ENCODE measurements at regions not wholly inside any gene's neighbourhood (a gene's known extent, or its start where the extent isn't known, plus 50 kb on each side); places are given as distances from the start of the nearest gene placed in this dataset.
"Not testable (repeated sequence)": the region's sequence is repeated elsewhere in the genome, so short reads cannot be mapped to it uniquely, and the experiment has no call there.

DNA sequence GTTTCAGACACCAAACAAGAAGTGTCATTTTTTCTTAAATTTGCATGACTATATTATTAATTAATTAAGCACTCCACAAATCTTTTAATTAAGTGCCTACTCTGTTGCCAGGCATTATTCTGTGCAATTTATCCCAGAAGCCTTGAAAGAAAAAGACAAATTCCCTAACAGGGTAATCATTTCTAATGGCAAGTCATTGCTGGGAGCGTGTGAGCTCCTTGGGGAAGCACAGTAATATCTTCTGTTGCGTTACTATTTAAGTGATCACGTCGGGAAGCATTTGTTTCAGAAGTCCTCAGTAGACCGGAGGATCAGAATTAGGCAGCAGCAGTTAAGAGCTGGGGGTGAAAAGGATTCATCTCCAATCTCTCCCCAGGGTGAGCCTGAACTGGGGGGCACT is 276.8 kb upstream of the RNF32 start:
- 89% methylated on average over 5 of the region's 5 CpGs for WGBS
- Histone ChIP-seq H3K4me3 (no peak overlapping the region), H3K4me1 (replicated peaks) (no peaks in the 10 kb centered on the region), H3K9me3 (no peaks in the 10 kb centered on the region), H3K27ac (no peak overlapping the region), H3K27me3 (replicated peaks; ENCODE audit: insufficient read depth) (no peaks in the 10 kb centered on the region), H3K36me3 (no peaks in the 10 kb centered on the region)
- TF ChIP-seq, protein P1, sequence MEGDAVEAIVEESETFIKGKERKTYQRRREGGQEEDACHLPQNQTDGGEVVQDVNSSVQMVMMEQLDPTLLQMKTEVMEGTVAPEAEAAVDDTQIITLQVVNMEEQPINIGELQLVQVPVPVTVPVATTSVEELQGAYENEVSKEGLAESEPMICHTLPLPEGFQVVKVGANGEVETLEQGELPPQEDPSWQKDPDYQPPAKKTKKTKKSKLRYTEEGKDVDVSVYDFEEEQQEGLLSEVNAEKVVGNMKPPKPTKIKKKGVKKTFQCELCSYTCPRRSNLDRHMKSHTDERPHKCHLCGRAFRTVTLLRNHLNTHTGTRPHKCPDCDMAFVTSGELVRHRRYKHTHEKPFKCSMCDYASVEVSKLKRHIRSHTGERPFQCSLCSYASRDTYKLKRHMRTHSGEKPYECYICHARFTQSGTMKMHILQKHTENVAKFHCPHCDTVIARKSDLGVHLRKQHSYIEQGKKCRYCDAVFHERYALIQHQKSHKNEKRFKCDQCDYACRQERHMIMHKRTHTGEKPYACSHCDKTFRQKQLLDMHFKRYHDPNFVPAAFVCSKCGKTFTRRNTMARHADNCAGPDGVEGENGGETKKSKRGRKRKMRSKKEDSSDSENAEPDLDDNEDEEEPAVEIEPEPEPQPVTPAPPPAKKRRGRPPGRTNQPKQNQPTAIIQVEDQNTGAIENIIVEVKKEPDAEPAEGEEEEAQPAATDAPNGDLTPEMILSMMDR (IDR thresholded peaks at IDR 0.05): no peak
- TF ChIP-seq POLR2A (IDR thresholded peaks at IDR 0.05) (no peak), POLR2AphosphoS5 (IDR thresholded peaks at IDR 0.05) (no peak)
- intact Hi-C loops (cut with DNase I): no loop called here
- DNase-seq (ENCODE audit: low spot score): no peak

DNA sequence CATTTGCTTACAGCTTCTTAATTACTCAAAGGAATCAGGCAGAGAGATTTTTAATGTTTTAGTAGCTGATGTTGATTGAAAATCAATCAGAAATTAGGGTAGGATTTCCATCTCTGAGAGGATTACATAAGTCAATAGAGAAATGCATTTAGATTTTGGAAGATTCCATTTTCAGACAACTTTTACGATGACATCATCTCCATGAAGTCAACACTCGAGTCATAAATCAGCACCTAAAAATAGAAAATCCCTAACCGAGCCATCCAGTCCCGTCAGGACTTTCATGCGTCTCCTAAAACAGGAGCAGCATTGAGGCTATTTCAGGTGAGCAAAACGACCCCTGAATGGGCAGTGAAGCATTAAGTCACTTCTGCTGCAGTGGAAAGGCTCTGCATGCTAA is 279.7 kb upstream of the RNF32 start:
- no peak for DNase-seq (ENCODE audit: low spot score)
- intact Hi-C loops (cut with DNase I): no loop called here
- H3K4me3 ChIP-seq: no peak overlapping the region
- H3K4me1 ChIP-seq (replicated peaks): no peaks in the 10 kb centered on the region
- H3K36me3 ChIP-seq: no peaks in the 10 kb centered on the region
- TF ChIP-seq POLR2A (IDR thresholded peaks at IDR 0.05) (no peak), POLR2AphosphoS5 (IDR thresholded peaks at IDR 0.05) (no peak)
- TF ChIP-seq, protein P1 (IDR thresholded peaks at IDR 0.05): no peak
- no peak overlapping the region for H3K27ac ChIP-seq
- 76% methylated on average over 6 of the region's 6 CpGs for WGBS
- H3K27me3 ChIP-seq (replicated peaks; ENCODE audit: insufficient read depth): no peaks in the 10 kb centered on the region
- no peaks in the 10 kb centered on the region for H3K9me3 ChIP-seq

DNA sequence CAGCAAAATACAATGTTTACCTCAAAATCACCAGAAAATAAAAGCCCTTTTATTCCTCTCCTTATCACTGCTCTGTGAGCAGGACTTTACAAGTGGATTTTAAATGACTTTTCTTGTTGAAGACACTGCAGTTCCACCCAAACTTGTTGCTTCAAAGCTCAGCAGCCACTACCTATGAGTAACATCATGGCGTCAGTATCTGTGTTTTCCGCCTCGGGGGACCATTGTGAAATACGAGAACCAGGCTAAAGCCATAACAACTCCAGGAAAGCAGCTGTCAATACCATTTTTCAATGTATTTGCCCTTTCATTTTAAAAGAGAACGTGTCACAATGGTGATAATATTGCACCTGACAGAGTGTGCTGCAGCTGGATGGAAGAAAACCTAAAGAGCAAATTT is 284.0 kb upstream of the RNF32 start:
- Histone ChIP-seq H3K4me3 (no peak overlapping the region), H3K36me3 (no peaks in the 10 kb centered on the region), H3K27ac (no peak overlapping the region), H3K27me3 (replicated peaks; ENCODE audit: insufficient read depth) (no peaks in the 10 kb centered on the region), H3K4me1 (replicated peaks) (no peaks in the 10 kb centered on the region), H3K9me3 (no peaks in the 10 kb centered on the region)
- 66% methylated on average over 5 of the region's 5 CpGs for WGBS
- no peak for DNase-seq (ENCODE audit: low spot score)
- TF ChIP-seq POLR2A (IDR thresholded peaks at IDR 0.05): no peak
- TF ChIP-seq POLR2AphosphoS5 (IDR thresholded peaks at IDR 0.05): no peak
- TF ChIP-seq, protein P1 (IDR thresholded peaks at IDR 0.05): no peak
- intact Hi-C loops (cut with DNase I): no loop called here

DNA sequence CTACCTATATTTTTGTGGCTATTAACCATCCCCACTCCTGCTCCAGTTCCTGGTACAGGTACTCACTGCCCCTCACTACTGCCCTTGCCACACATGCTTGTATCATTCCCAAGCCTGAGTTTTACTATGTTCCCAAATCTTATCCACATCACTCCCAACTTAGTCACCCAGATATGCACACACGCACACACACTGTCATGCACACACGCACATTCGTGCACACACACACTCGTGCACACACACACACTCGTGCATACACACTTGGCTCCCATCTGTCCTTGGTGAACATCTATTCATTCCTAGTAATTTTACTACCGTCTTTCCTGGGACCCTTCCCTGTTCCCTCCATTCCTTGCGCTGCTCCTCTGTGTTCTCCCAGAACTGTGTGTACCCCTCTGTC is 287.2 kb upstream of the RNF32 start:
- TF ChIP-seq POLR2AphosphoS5 (IDR thresholded peaks at IDR 0.05): no peak
- no peak for TF ChIP-seq POLR2A (IDR thresholded peaks at IDR 0.05)
- TF ChIP-seq, protein P1 (IDR thresholded peaks at IDR 0.05): no peak
- no peaks in the 10 kb centered on the region for H3K27me3 ChIP-seq (replicated peaks; ENCODE audit: insufficient read depth)
- 86% methylated on average over 7 of the region's 7 CpGs for WGBS
- no peak overlapping the region for H3K4me3 ChIP-seq
- H3K9me3 ChIP-seq: no peaks in the 10 kb centered on the region
- H3K4me1 ChIP-seq (replicated peaks): no peaks in the 10 kb centered on the region
- intact Hi-C loops (cut with DNase I): no loop called here
- H3K27ac ChIP-seq: no peak overlapping the region
- H3K36me3 ChIP-seq: no peaks in the 10 kb centered on the region
- no peak for DNase-seq (ENCODE audit: low spot score)

DNA sequence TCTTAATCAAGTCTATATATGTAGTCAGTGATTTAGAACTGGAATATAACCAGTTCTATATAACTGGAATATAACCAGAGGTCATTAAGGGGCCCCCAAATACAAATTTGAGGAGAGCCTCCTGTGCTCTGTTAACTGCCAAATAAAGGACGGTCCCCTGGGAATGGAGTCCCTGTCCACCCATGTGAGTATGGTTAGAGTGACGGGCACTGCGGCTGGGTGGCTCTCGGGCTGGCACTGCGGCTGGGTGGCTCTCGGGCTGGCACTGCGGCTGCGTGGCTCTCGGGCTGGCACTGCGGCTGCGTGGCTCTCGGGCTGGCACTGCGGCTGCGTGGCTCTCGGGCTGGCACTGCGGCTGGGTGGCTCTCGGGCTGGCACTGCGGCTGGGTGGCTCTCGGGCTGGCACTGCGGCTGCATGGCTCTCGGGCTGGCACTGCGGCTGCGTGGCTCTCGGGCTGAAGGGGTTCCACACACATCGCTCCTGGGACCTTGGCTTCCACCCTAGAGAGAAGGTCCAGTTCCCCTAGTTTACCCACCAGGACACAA is 292.8 kb upstream of the RNF32 start:
- WGBS: 79% methylated on average over 16 of the region's 25 CpGs
- intact Hi-C loops (cut with DNase I); H3K4me1 ChIP-seq (replicated peaks); H3K27me3 ChIP-seq (replicated peaks; ENCODE audit: insufficient read depth); H3K36me3 ChIP-seq; H3K4me3 ChIP-seq; H3K9me3 ChIP-seq; DNase-seq (ENCODE audit: low spot score): not testable (repeated sequence)
- peak overlapping the region in 1 of 2 donors; percentile 37 for H3K27ac ChIP-seq
